HCT116 (cell line): ENCODE measurements at regions not wholly inside any gene's neighbourhood (a gene's known extent, or its start where the extent isn't known, plus 50 kb on each side); places are given as distances from the start of the nearest gene placed in this dataset. TPM values are rescaled to one million over a fixed set of nuclear protein-coding genes. Genes with fewer than 3 reads are reported as not detected.

Experiments
- ATAC-seq: fragments of 200-7000 bp; cut with Tn5 transposase; 2 replicates; pipeline ENCODE4 v1.9.1; 2020; ENCODE audit warnings: mild to moderate bottlenecking, moderate library complexity
- BruUV-seq: library from RNA; stranded (reverse); fragments of 400-500 nt; replicated peaks from 2 replicates; lab custom pipeline; 2021; lab: Mats Ljungman, UMichigan
- CTCF ChIA-PET: fragments of 300-600 bp; sonication (Branson Sonifier 250); formaldehyde crosslinking; loops from one replicate; lab custom pipeline; 2021; ENCODE audit warnings: antibody characterized with exemption; lab: Charles Lee
- POLR2A ChIA-PET: fragments of 300-600, 350-600 bp; sonication (Branson Sonifier 250); formaldehyde crosslinking; loops from one replicate; lab custom pipeline; 2021; ENCODE audit warnings: antibody characterized with exemption; lab: Charles Lee
- RAD21 ChIA-PET, 2 experiments: fragments of 300-600 bp; sonication (Branson Sonifier 250); formaldehyde crosslinking; loops; one replicate each; lab custom pipeline; 2023; ENCODE audit warnings: low total read pairs in 2 of 2; ENCODE audit not compliant: uncharacterized antibody in 2 of 2, unreplicated experiment in 2 of 2, low non-redundant PET in 1 of 2; lab: Charles Lee
- DNase-seq: peaks from one replicate; pipeline ENCODE4 v3.0.0-alpha.2; 2010; ENCODE audit warnings: low read depth, low spot score
- H2AFZ ChIP-seq: fragments of 200-600 bp; shearing (Covaris generic), sonication (generic); 2 replicates; pipeline ENCODE4 v1.6.1; 2017; ENCODE audit warnings: low read depth, mixed run types, mixed read lengths, antibody characterized with exemption, low read length; ENCODE audit not compliant: poor library complexity, severe bottlenecking
- H3K27ac ChIP-seq: 2 replicates; pipeline ENCODE4 v1.5.1; 2012; ENCODE audit warnings: low read depth, low read length
- H3K27me3 ChIP-seq: fragments of 200-600 bp; sonication (generic); 2 replicates; pipeline ENCODE4 v1.6.1; 2016; ENCODE audit warnings: mixed run types, low read length, mixed read lengths; ENCODE audit not compliant: insufficient read depth
- H3K36me3 ChIP-seq, 2 experiments: fragments of 200-500 bp in 1 of 2; fragments of 200-600 bp in 1 of 2; sonication (Bioruptor generic) in 1 of 2; sonication (generic) in 1 of 2; 2 replicates each; pipeline versions ENCODE4 v1.5.1 to v1.6.1; 2014 to 2016; ENCODE audit warnings: low read length in 2 of 2, inconsistent platforms in 1 of 2, mixed read lengths in 1 of 2, mixed run types in 1 of 2; ENCODE audit not compliant: insufficient read depth in 2 of 2, control insufficient read depth in 1 of 2
- H3K4me1 ChIP-seq, 2 experiments: fragments of 200-600 bp in 1 of 2; sonication (generic) in 1 of 2; 2 replicates each; pipeline versions ENCODE4 v1.5.1 to v1.6.1; 2012 to 2017; ENCODE audit warnings: low read length in 2 of 2, inconsistent platforms in 1 of 2, mild to moderate bottlenecking in 1 of 2, mixed read lengths in 1 of 2, mixed run types in 1 of 2, moderate library complexity in 1 of 2; ENCODE audit not compliant: insufficient read depth in 2 of 2, control insufficient read depth in 1 of 2
- H3K4me2 ChIP-seq: fragments of 200-600 bp; sonication (generic); 2 replicates; pipeline ENCODE4 v1.6.1; 2017; ENCODE audit warnings: mixed run types, low read length, mixed read lengths
- H3K4me3 ChIP-seq, 2 experiments: fragments of 200-600 bp in 1 of 2; sonication (generic) in 1 of 2; replicated peaks in 1 of 2; 2 replicates each; pipeline ENCODE4 v1.5.1; 2011 to 2016; ENCODE audit warnings: low read length in 2 of 2, control low read depth in 1 of 2, low read depth in 1 of 2, mild to moderate bottlenecking in 1 of 2, mixed read lengths in 1 of 2, mixed run types in 1 of 2
- H3K79me2 ChIP-seq: fragments of 200-600 bp; sonication (generic); 2 replicates; pipeline ENCODE4 v1.6.1; 2017; ENCODE audit warnings: mild to moderate bottlenecking, mixed run types, low read length, moderate library complexity, mixed read lengths; ENCODE audit not compliant: insufficient read depth
- H3K9ac ChIP-seq: fragments of 200-600 bp; sonication (generic); 2 replicates; pipeline ENCODE4 v1.6.1; 2016; ENCODE audit warnings: low read length, mixed read lengths
- H3K9me2 ChIP-seq: fragments of 200-600 bp; sonication (generic), shearing (Covaris generic); 2 replicates; pipeline ENCODE4 v1.6.1; 2017; ENCODE audit warnings: mixed run types, mild to moderate bottlenecking, moderate library complexity; ENCODE audit not compliant: insufficient read depth
- H3K9me3 ChIP-seq, 2 experiments: fragments of 200-500 bp in 1 of 2; fragments of 200-600 bp in 1 of 2; sonication (Bioruptor generic) in 1 of 2; sonication (generic) in 1 of 2; 2 replicates each; pipeline ENCODE4 v1.6.1; 2014 to 2017; ENCODE audit warnings: low read length in 2 of 2, mixed read lengths in 2 of 2, inconsistent platforms in 1 of 2, low read depth in 1 of 2, mild to moderate bottlenecking in 1 of 2, mixed run types in 1 of 2, moderate library complexity in 1 of 2; ENCODE audit not compliant: control insufficient read depth in 1 of 2, insufficient read depth in 1 of 2
- H4K20me1 ChIP-seq: fragments of 200-600 bp; sonication (generic), shearing (Covaris generic); 2 replicates; pipeline ENCODE4 v1.6.1; 2017; ENCODE audit warnings: mixed run types, mild to moderate bottlenecking, moderate library complexity; ENCODE audit not compliant: insufficient read depth
- CEBPB ChIP-seq: IDR thresholded peaks from 2 replicates; pipeline ENCODE4 v1.6.1; 2012; ENCODE audit warnings: low read depth
- EGR1 ChIP-seq: IDR thresholded peaks from 2 replicates; pipeline ENCODE4 v1.6.1; 2012; ENCODE audit warnings: low read depth
- EZH2 ChIP-seq: fragments of 200-600 bp; sonication (generic); IDR thresholded peaks from 2 replicates; pipeline ENCODE4 v1.6.1; 2017; ENCODE audit warnings: antibody characterized with exemption, mixed run types
- POLR2A ChIP-seq: IDR thresholded peaks from 2 replicates; pipeline ENCODE4 v1.7.0; 2011; ENCODE audit warnings: borderline replicate concordance; ENCODE audit not compliant: insufficient read depth, insufficient read length; ENCODE audit errors: extremely low read depth
- TCF7L2 ChIP-seq: IDR thresholded peaks from 2 replicates; pipeline ENCODE4 v1.7.0; 2011; ENCODE audit warnings: borderline replicate concordance, inconsistent platforms; ENCODE audit not compliant: insufficient read depth, insufficient read length; ENCODE audit errors: extremely low read depth
- ZFX ChIP-seq: fragments of 450-650 bp; IDR thresholded peaks from 2 replicates; pipeline ENCODE4 v1.6.1; 2017
- intact Hi-C: fragments of 100-400 bp; cut with micrococcal nuclease; formaldehyde crosslinking; loops from 2 replicates; pipeline ENCODE4 v1.10.0; 2022
- microRNA-seq: library from miRNA; unstranded; fragments of <30 nt; microRNA quantifications from one replicate; pipeline ENCODE4, GENCODE V29; 2016; ENCODE audit warnings: borderline number of aligned reads
- TF ChIP-seq, protein P1 (sequence below): IDR thresholded peaks from 2 replicates; pipeline ENCODE4 v1.6.1; 2012
- TF ChIP-seq, protein P2 (sequence below): IDR thresholded peaks from 2 replicates; pipeline ENCODE4 v1.6.1; 2011; ENCODE audit warnings: mild to moderate bottlenecking, low read length, moderate library complexity; ENCODE audit not compliant: insufficient replicate concordance; ENCODE audit errors: extremely low read depth

DNA sequence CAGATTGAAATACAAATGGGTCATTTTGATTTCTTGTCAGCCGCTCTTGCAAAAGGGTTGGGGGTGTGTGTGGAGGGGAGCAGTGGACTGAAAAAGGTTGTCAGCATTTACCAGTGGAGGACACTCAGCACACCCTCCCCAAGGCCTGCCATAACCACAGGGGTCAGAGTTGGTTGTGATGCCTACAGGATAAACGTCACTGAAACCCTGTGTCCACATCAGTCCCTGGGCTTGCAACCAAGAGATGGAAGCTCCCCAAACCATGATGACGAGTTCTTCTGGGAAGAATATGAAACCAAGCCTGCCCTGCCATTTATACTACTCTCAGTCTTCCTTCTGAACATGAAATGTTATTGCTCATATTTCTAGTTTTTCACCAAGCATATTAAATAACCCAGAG, 54.0 kb upstream of the UMPS start:
- no peak overlapping the region for H2AFZ ChIP-seq
- no peaks in the 10 kb centered on the region for H3K79me2 ChIP-seq
- H3K27ac ChIP-seq = no peak overlapping the region
- no peaks in the 10 kb centered on the region for H3K4me1 ChIP-seq
- TF ChIP-seq CEBPB (no peak), ZFX (no peak), EZH2 (no peak), EGR1 (no peak)
- H3K9me2 ChIP-seq = no peaks in the 10 kb centered on the region
- H3K4me3 ChIP-seq = no peak overlapping the region
- no peaks in the 10 kb centered on the region for H4K20me1 ChIP-seq
- no peak for ATAC-seq
- ChIA-PET POLR2A (no interaction called here), CTCF (no interaction called here), RAD21 (no interaction called here)
- BruUV-seq = no TSS peak
- H3K4me2 ChIP-seq = no peak overlapping the region
- H3K9me3 ChIP-seq = no peaks in the 10 kb centered on the region
- DNase-seq = no peak
- no peak overlapping the region for H3K9ac ChIP-seq
- intact Hi-C loops = no loop called here
- H3K27me3 ChIP-seq = no peaks in the 10 kb centered on the region
- no peaks in the 10 kb centered on the region for H3K36me3 ChIP-seq

DNA sequence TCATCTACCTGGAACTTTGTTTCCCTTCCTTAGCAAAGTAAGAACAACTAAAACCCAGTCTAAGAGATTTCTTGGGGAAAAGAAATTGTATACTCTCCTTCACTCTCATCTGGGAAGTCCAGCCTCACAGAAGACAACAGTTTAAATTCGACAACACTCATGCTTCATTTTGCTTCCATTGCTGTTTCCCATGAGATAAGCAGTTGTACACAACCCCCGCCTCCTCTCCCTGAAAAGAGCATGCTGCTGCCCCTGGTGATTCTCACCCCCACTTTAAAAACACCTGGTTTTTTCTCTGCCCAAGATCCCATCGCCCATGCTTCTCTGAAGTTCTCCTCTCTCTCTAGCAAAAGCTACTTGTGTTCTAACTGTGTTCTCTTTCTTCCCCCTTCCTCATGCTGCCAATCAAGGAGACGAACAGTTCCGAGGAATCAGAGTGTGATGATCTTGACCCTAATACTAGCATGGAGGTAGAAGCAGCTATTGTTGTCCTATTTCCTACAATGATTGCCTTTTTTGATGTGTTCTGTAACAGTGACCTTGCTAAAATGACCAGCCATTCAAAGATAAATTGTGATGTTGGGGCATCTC, 51.1 kb upstream of the UMPS start:
- Histone ChIP-seq H3K9me3 (no peaks in the 10 kb centered on the region), H3K9me2 (no peaks in the 10 kb centered on the region), H4K20me1 (no peaks in the 10 kb centered on the region), H3K79me2 (no peaks in the 10 kb centered on the region), H3K27ac (no peak overlapping the region), H3K4me2 (no peak overlapping the region), H3K27me3 (no peaks in the 10 kb centered on the region), H3K4me3 (no peak overlapping the region), H3K9ac (no peak overlapping the region), H3K4me1 (no peaks in the 10 kb centered on the region), H2AFZ (no peak overlapping the region), H3K36me3 (no peaks in the 10 kb centered on the region)
- intact Hi-C loops = no loop called here
- no TSS peak for BruUV-seq
- ChIA-PET CTCF (no interaction called here), POLR2A (no interaction called here), RAD21 (no interaction called here)
- DNase-seq (no peak), ATAC-seq (no peak)
- TF ChIP-seq POLR2A (no peak), TCF7L2 (no peak)
- TF ChIP-seq, protein P1, sequence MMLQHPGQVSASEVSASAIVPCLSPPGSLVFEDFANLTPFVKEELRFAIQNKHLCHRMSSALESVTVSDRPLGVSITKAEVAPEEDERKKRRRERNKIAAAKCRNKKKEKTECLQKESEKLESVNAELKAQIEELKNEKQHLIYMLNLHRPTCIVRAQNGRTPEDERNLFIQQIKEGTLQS = no peak
- TF ChIP-seq, protein P2, sequence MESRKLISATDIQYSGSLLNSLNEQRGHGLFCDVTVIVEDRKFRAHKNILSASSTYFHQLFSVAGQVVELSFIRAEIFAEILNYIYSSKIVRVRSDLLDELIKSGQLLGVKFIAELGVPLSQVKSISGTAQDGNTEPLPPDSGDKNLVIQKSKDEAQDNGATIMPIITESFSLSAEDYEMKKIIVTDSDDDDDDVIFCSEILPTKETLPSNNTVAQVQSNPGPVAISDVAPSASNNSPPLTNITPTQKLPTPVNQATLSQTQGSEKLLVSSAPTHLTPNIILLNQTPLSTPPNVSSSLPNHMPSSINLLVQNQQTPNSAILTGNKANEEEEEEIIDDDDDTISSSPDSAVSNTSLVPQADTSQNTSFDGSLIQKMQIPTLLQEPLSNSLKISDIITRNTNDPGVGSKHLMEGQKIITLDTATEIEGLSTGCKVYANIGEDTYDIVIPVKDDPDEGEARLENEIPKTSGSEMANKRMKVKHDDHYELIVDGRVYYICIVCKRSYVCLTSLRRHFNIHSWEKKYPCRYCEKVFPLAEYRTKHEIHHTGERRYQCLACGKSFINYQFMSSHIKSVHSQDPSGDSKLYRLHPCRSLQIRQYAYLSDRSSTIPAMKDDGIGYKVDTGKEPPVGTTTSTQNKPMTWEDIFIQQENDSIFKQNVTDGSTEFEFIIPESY = no peak

Small RNA genes lying in the stretch of these regions (microRNA-seq; reads per million reads assigned to microRNA genes)
- not detected for gene MIR5002
- not detected for gene MIR6083
